ENCODE measurements at regions not wholly inside any gene's neighbourhood (a gene's known extent, or its start where the extent isn't known, plus 50 kb on each side); places are given as distances from the start of the nearest gene placed in this dataset.

DNA sequence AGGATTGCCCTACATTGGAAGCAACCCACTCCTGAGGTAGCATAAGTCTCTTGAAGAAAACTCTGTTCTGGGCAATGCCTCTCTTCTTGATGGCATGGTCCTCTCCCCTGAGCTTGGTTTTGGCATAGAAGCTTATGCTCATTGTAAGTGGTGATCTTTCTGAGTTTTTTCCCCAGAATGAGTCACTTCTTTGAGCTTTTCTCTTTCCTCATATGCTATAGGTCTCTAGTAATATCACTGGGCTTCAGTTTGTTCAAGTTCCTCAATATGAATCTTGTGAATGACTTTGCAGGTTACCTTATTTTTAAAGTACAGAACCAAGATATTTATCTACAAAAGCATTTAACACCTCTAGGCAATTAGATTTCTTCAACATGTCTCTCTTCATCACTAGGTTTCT lies 76.5 kb upstream of the ATG10 start:
- POLR2A ChIA-PET, result no interaction called here

GRCh38 chr5:81893961-81894360 lies 77.9 kb upstream of the ATG10 start:
- POLR2A ChIA-PET, result no interaction called here
- DNase-seq (ENCODE audit: extremely low spot score), result no peak
- CTCF ChIA-PET, result interaction anchor here (1.4 kb wide), 1 partner anchor 11 kb away, joined by 3 read pairs; no protein-coding TSS in a partner anchor
- TF ChIP-seq, protein P1, sequence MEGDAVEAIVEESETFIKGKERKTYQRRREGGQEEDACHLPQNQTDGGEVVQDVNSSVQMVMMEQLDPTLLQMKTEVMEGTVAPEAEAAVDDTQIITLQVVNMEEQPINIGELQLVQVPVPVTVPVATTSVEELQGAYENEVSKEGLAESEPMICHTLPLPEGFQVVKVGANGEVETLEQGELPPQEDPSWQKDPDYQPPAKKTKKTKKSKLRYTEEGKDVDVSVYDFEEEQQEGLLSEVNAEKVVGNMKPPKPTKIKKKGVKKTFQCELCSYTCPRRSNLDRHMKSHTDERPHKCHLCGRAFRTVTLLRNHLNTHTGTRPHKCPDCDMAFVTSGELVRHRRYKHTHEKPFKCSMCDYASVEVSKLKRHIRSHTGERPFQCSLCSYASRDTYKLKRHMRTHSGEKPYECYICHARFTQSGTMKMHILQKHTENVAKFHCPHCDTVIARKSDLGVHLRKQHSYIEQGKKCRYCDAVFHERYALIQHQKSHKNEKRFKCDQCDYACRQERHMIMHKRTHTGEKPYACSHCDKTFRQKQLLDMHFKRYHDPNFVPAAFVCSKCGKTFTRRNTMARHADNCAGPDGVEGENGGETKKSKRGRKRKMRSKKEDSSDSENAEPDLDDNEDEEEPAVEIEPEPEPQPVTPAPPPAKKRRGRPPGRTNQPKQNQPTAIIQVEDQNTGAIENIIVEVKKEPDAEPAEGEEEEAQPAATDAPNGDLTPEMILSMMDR (IDR thresholded peaks at IDR 0.05; ENCODE audit: control extremely low read depth, extremely low read depth, low read depth, missing control alignments), result no peak

More for the DNA sequence above, 76.5 kb upstream of the ATG10 start:
- CTCF ChIA-PET, result interaction anchor here (1.3 to 1.4 kb wide), 2 partner anchors 12 kb away, joined by 3 read pairs; no protein-coding TSS in a partner anchor
- no peak for DNase-seq (ENCODE audit: extremely low spot score)
- TF ChIP-seq, protein P1 (IDR thresholded peaks at IDR 0.05; ENCODE audit: control extremely low read depth, extremely low read depth, low read depth, missing control alignments), result no peak

DNA sequence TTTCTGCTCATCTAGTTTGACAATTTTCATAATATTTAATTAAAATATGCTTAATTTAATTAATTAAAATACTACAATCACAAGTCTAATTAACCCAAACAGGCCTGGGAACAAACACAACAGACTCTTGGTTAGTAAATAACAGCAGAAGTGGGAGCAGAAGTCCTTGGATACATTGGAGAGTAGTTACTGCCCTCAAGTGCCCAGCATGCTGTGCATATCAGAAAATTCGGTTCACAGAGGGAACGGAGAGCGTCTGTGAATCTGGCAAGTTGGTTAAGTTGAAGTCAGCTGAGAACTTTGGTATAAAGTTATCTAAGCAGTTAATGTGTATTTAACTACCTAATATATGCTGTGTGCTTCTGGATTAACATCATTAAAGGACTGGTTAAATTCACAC lies 87.0 kb upstream of the ATG10 start:
- TF ChIP-seq, protein P1 (IDR thresholded peaks at IDR 0.05; ENCODE audit: control extremely low read depth, extremely low read depth, low read depth, missing control alignments), result no peak
- ChIA-PET CTCF (no interaction called here), POLR2A (no interaction called here)
- DNase-seq (ENCODE audit: extremely low spot score), result no peak

GRCh38 chr5:81883371-81883770 lies 88.5 kb upstream of the ATG10 start:
- CTCF ChIA-PET, result interaction anchor here (0.9 to 1.7 kb wide), 5 partner anchors 11 to 38 kb away, joined by 3 to 5 read pairs (median 3); no protein-coding TSS in a partner anchor
- DNase-seq (ENCODE audit: extremely low spot score), result no peak
- TF ChIP-seq, protein P1 (IDR thresholded peaks at IDR 0.05; ENCODE audit: control extremely low read depth, extremely low read depth, low read depth, missing control alignments), result no peak
- POLR2A ChIA-PET, result no interaction called here

DNA sequence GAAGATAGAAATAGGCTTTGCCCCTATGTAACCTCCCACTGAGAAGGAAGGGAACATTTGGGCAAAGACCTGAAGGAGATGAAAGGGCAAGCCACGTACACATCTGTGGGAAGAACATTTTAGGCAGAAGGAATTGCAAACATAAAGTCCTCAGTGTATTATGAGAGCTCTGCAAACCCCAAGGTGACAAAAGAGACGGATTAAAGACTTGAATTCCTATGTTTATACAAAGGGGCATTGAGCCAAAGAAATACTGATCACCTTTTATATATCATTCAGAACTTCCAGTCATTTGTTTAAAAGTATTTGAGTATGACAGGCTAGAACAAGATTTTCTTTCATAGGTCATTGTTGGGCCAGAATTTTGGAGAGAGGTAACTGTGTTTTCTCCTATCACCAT lies 90.2 kb upstream of the ATG10 start:
- TF ChIP-seq, protein P1 (IDR thresholded peaks at IDR 0.05; ENCODE audit: control extremely low read depth, extremely low read depth, low read depth, missing control alignments), result no peak

DNA sequence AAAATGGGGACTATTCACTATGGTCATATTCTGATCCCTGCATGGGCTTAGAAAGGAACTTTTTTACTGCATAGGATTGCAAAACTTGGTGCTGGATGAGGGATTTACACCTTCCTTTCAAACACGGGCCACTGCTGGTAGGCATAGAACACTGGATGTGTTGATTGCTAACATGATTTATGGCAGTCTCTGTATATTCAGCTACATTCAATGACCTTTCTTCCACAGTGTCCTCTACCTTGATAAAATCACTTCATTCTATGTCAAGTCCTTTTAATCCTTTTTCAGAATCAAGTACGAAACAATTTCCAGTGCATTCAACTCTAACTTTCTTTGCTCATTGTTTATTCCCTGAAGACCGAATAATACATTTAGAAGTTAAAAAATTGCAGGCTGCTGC lies 91.9 kb upstream of the ATG10 start:
- TF ChIP-seq, protein P1 (IDR thresholded peaks at IDR 0.05; ENCODE audit: control extremely low read depth, extremely low read depth, low read depth, missing control alignments), result no peak
- POLR2A ChIA-PET, result no interaction called here
- CTCF ChIA-PET, result interaction anchor here (1.2 to 1.7 kb wide), 2 partner anchors 8 to 9 kb away, joined by 3 to 4 read pairs; no protein-coding TSS in a partner anchor
- no peak for DNase-seq (ENCODE audit: extremely low spot score)

More for the DNA sequence above, 90.2 kb upstream of the ATG10 start:
- CTCF ChIA-PET, result no interaction called here
- POLR2A ChIA-PET, result no interaction called here
- no peak for DNase-seq (ENCODE audit: extremely low spot score)

Data from GM10248 (cell line).